Nephron progenitor cell (in vitro differentiated cells): ENCODE measurements at regions not wholly inside any gene's neighbourhood (a gene's known extent, or its start where the extent isn't known, plus 50 kb on each side); places are given as distances from the start of the nearest gene placed in this dataset.

ENCODE experiments used
- DNase-seq: peaks from one replicate; pipeline ENCODE4 v3.0.0; 2021
- H3K27ac Mint-ChIP-seq: 2 replicates; pipeline ENCODE4 v1.8.0; 2021; ENCODE audit warnings: mild to moderate bottlenecking, moderate library complexity, mixed read lengths
- H3K27me3 Mint-ChIP-seq: 2 replicates; pipeline ENCODE4 v1.8.0; 2021; ENCODE audit warnings: mild to moderate bottlenecking, low read depth, mixed read lengths; ENCODE audit not compliant: poor library complexity
- H3K36me3 Mint-ChIP-seq: 2 replicates; pipeline ENCODE4 v1.8.0; 2021; ENCODE audit warnings: low read depth, mixed read lengths
- H3K4me1 Mint-ChIP-seq: 2 replicates; pipeline ENCODE4 v1.8.0; 2021; ENCODE audit warnings: mixed read lengths
- H3K4me3 Mint-ChIP-seq: 2 replicates; pipeline ENCODE4 v1.8.0; 2021; ENCODE audit warnings: mild to moderate bottlenecking, moderate library complexity, mixed read lengths
- H3K9me3 Mint-ChIP-seq: 2 replicates; pipeline ENCODE4 v1.8.0; 2021; ENCODE audit warnings: mild to moderate bottlenecking, moderate library complexity, mixed read lengths
- CTCF ChIP-seq: fragments of 200-600 bp; sonication (generic); IDR thresholded peaks from 2 replicates; pipeline ENCODE4 v1.5.0; 2021; ENCODE audit warnings: antibody characterized with exemption

GRCh38 chr15:94829887-94830884, 598.8 kb downstream of the MCTP2 start:
- no peak overlapping the region for H3K4me3 Mint-ChIP-seq
- DNase-seq, result no peak
- peaks cover 8% of the 10 kb centered on the region for H3K36me3 Mint-ChIP-seq
- TF ChIP-seq CTCF, result no peak
- peaks cover 8% of the 10 kb centered on the region for H3K27me3 Mint-ChIP-seq
- no peak overlapping the region for H3K27ac Mint-ChIP-seq
- peaks cover 10% of the 10 kb centered on the region for H3K9me3 Mint-ChIP-seq
- H3K4me1 Mint-ChIP-seq, result peaks cover 33% of the 10 kb centered on the region

- Mint-ChIP-seq H3K27ac (peak overlapping the region; percentile 14), H3K27me3 (no peaks in the 10 kb centered on the region), H3K4me1 (peaks cover 32% of the 10 kb centered on the region), H3K9me3 (peaks cover 20% of the 10 kb centered on the region), H3K36me3 (peaks cover 8% of the 10 kb centered on the region), H3K4me3 (no peak overlapping the region)
- TF ChIP-seq CTCF, result no peak
- no peak for DNase-seq
Measured at GRCh38 chr15:94834000-94834399, 602.6 kb downstream of the MCTP2 start.

GRCh38 chr15:94834494-94834893, 603.1 kb downstream of the MCTP2 start:
- DNase-seq, result no peak
- Mint-ChIP-seq H3K27me3 (no peaks in the 10 kb centered on the region), H3K27ac (peak overlapping the region; percentile 14), H3K4me1 (peaks cover 32% of the 10 kb centered on the region), H3K36me3 (peaks cover 8% of the 10 kb centered on the region), H3K9me3 (peaks cover 20% of the 10 kb centered on the region), H3K4me3 (no peak overlapping the region)
- no peak for TF ChIP-seq CTCF

GRCh38 chr15:94838281-94838680, 606.9 kb downstream of the MCTP2 start:
- H3K36me3 Mint-ChIP-seq, result peaks cover 8% of the 10 kb centered on the region
- no peak overlapping the region for H3K27ac Mint-ChIP-seq
- no peak for DNase-seq
- no peak overlapping the region for H3K4me3 Mint-ChIP-seq
- H3K27me3 Mint-ChIP-seq, result peaks cover under 1% of the 10 kb centered on the region
- peaks cover 31% of the 10 kb centered on the region for H3K9me3 Mint-ChIP-seq
- H3K4me1 Mint-ChIP-seq, result peaks cover 19% of the 10 kb centered on the region
- no peak for TF ChIP-seq CTCF

GRCh38 chr15:94840794-94841783, 609.7 kb downstream of the MCTP2 start:
- Mint-ChIP-seq H3K4me1 (peaks cover 16% of the 10 kb centered on the region), H3K9me3 (peaks cover 38% of the 10 kb centered on the region), H3K4me3 (no peak overlapping the region), H3K27me3 (peaks cover 14% of the 10 kb centered on the region), H3K27ac (no peak overlapping the region), H3K36me3 (peaks cover 15% of the 10 kb centered on the region)
- DNase-seq, result no peak
- TF ChIP-seq CTCF, result no peak
